GM19438 (cell line): ENCODE measurements at regions not wholly inside any gene's neighbourhood (a gene's known extent, or its start where the extent isn't known, plus 50 kb on each side); places are given as distances from the start of the nearest gene placed in this dataset.
"Not testable (repeated sequence)": the region's sequence is repeated elsewhere in the genome, so short reads cannot be mapped to it uniquely, and the experiment has no call there.

Source experiments
- ATAC-seq: cut with Tn5 transposase; IDR thresholded peaks from one replicate; pipeline ENCODE4 v1.9.1; 2021; ENCODE audit warnings: low read depth; ENCODE audit not compliant: unreplicated experiment

GRCh38 chr10:3401491-3401938, 228.9 kb upstream of the PITRM1 start:
- ATAC-seq: no peak

DNA sequence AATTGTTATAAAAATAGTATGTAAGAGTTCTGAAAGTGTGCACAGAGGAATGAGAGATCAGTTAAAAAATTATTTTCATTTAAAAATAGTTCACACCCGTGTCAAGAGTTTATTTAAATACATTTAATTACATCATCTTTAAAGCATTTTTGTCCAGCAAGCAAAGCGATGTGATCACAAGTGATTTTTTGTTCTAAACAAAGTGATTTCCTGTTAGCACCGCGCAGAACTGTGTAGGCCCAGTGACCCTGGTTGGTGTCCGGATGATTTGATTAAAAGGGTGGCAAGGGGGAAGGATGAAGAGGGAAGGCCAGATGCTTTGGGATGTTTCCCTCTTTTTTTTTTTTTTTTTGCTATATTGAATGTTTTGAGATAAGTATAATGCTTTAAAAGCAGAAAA, 227.8 kb upstream of the PITRM1 start:
- ATAC-seq: no peak

DNA sequence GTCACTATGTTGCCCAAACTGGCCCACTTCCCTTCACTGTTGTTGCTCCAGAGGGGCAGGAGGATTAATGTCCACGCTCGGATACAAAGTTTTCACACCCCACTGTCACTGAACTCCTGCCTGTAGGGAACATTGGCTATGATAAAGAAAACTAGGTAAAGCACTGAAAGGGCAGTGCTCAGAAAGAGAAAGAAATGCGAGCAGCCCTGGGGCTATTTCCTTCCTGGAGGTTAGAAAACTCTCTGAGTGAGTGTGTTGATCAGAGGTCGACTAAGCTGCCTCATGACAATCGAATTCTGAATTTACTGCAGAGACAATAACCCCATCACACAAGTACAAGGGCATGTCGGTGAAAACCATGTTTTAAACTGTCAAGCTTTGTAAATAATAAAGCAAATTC, 227.2 kb upstream of the PITRM1 start:
- no peak for ATAC-seq

DNA sequence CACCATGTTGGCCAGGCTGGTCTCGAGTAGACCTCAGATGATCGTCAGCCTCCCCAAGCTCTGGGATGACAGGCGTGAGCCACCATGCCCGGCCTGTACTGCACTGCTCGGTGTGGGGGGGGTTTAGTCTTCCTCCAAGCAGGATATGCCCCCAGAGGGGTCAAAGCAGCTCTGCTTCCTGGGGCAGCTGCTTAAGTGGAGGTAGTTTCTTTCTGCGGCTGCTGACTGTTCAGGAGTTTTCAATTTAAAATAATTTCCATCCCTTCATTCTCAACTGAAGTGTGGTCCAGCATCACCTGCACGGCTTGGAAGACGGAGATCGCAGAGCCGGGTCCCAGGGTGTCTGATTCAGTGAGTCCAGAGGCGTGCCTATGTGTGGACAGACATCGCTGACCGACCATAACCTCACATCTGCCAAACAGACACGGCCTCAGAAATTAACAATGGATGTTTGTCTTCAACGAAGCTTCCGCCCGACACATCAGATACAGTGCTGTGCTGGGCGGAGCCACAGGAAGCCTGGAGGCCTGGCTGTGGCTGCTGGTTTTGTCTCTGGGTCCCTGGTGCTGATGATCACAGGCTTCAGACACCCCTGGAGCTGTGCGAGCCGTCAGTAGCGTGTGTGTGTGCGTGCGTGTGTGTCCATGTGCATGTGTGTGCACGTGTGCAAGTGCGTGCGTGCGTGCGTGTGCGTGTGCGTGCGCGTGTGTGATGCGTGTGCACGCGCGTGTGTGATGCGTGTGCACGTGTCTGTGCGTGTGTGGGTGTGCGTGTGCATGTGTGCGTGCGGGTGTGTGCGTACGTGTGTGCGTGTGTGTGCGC, 226.5 kb upstream of the PITRM1 start:
- no peak for ATAC-seq

- ATAC-seq: no peak
These were observed 225.3 kb upstream of the PITRM1 start for GRCh38 chr10:3397846-3398245.

DNA sequence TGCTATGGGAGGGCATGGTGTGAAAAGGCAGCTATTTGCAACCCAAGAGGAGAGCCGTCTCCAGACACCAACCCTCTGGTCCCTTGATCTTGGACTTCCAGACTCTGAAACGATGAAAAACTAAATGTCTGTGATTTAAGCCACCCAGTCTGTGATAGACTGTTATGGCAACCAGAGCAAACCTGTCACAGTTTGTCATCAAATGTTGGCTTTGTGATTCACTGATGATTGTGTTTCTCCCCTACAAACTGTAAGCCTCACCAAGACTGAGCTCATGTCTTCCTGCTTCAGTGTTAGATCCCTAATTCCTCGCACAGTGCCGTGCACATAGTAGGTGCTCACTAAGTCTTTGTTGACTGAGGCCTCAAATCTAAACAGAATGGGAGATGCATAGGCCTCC, 224.6 kb upstream of the PITRM1 start:
- no peak for ATAC-seq

GRCh38 chr10:3396116-3396515, 223.5 kb upstream of the PITRM1 start:
- ATAC-seq: no peak

- ATAC-seq: no peak
These were observed 222.9 kb upstream of the PITRM1 start for GRCh38 chr10:3395458-3395861.

- no peak for ATAC-seq
These were observed 222.5 kb upstream of the PITRM1 start for GRCh38 chr10:3395041-3395440.

- no peak for ATAC-seq
These were observed 221.4 kb upstream of the PITRM1 start for GRCh38 chr10:3393958-3394357.

- no peak for ATAC-seq
These were observed 219.1 kb upstream of the PITRM1 start for GRCh38 chr10:3391657-3392056.

GRCh38 chr10:3389130-3389529, 216.5 kb upstream of the PITRM1 start:
- ATAC-seq: no peak

- no peak for ATAC-seq
These were observed 212.9 kb upstream of the PITRM1 start for GRCh38 chr10:3385487-3385886.

DNA sequence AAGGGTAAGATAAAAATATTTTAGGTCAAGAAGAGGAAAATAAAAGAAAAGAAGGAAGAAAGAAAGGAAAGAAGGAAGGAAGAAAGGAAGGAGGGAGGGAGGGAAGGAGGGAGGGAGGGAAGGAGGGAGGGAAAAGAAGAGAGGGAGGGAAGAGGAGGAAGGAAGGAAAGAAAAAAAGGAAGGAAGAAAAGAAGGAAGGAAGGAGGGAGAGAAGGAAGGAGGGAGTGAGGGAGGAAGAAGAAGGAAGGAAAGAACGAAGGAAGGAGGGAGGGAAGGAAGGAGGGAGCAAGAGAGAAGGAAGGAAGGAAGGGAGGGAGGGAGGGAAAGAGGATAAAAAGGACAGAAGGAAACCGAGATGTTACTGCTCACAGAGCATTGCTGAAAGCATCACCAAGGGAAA, 209.5 kb upstream of the PITRM1 start:
- ATAC-seq: no peak

- no peak for ATAC-seq
These were observed 207.9 kb upstream of the PITRM1 start for GRCh38 chr10:3380406-3381050.

GRCh38 chr10:3376631-3377030, 204.0 kb upstream of the PITRM1 start:
- ATAC-seq: no peak

- no peak for ATAC-seq
These were observed 202.9 kb upstream of the PITRM1 start for GRCh38 chr10:3375505-3375904.

DNA sequence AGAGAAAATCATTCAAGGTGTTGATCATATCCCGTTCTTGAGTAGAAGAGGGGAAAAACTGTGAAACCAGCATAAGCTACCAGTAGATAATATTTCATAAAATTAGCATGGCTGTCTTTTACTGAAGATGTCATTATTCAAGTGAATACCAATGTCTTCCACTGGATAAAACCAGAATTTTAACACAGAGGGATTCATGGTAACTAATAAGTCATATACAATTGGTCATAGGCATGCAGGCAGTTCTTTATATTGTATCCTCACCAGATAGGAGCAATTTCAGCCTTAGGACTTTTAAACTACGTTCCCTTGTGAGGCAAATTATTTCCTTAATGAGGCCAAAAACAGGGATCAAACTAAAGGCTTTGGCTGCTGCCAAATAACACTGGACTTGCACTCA, 202.3 kb upstream of the PITRM1 start:
- ATAC-seq: no peak

GRCh38 chr10:3373374-3374027, 200.9 kb upstream of the PITRM1 start:
- not testable (repeated sequence) for ATAC-seq

DNA sequence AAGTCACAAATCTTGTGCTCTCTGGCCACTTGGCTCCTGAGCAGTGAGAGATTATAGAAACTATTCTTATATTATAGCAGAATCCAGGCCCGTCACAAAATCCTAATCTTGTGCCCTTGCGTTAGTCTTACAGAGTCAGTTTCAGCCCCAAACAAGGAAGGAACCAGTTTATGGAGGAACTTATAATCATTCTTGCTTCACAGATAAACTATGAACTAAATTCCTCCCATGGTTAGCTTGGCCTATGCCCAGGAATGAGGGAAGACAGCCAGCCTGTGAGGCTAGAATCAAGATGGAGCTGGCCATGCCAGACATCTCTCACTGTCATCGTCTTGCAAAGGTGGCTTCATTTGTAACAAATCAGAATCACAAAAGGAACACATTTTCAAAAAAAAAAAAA, 199.7 kb upstream of the PITRM1 start:
- ATAC-seq: no peak

- ATAC-seq: not testable (repeated sequence)
These were observed 199.0 kb upstream of the PITRM1 start for GRCh38 chr10:3371624-3372023.
